ENCODE measurements at regions not wholly inside any gene's neighbourhood (a gene's known extent, or its start where the extent isn't known, plus 50 kb on each side); places are given as distances from the start of the nearest gene placed in this dataset.

GRCh38 chr7:22563032-22563501, 63.1 kb upstream of the STEAP1B start:
- H3K36me3 ChIP-seq (ENCODE audit: control insufficient read depth in 4 of 4, insufficient read depth in 3 of 4, low read depth in 1 of 4, low read length in 3 of 4), result no peaks in the 10 kb centered on the region
- no peak overlapping the region for H3K9ac ChIP-seq (ENCODE audit: low read depth in 1 of 2, low read length in 2 of 2)
- 18% methylated on average over 10 of the region's 10 CpGs for WGBS
- H3K9me3 ChIP-seq (ENCODE audit: control insufficient read depth in 4 of 4, low read length in 3 of 4), result no peaks in the 10 kb centered on the region
- H3K4me1 ChIP-seq (ENCODE audit: control insufficient read depth in 4 of 4, insufficient read depth in 4 of 4, low read length in 3 of 4), result peaks cover 8 to 23% (median 17%) of the 10 kb centered on the region in 4 donors
- no peak overlapping the region for H3K4me3 ChIP-seq (ENCODE audit: low read depth in 1 of 3, low read length in 3 of 3)
- peaks cover 0 to 2% (median 0%) of the 10 kb centered on the region in 4 donors for H3K27me3 ChIP-seq (ENCODE audit: control insufficient read depth in 4 of 4, insufficient read depth in 4 of 4, low read length in 3 of 4)
- H3K27ac ChIP-seq (ENCODE audit: low read depth in 1 of 2, low read length in 2 of 2), result no peak overlapping the region
- TF ChIP-seq, protein P1, sequence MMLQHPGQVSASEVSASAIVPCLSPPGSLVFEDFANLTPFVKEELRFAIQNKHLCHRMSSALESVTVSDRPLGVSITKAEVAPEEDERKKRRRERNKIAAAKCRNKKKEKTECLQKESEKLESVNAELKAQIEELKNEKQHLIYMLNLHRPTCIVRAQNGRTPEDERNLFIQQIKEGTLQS (IDR thresholded peaks at IDR 0.05), result no peak
- TF ChIP-seq HNF4A (conservative IDR thresholded peaks at IDR 0.05) (no peak), GABPA (IDR thresholded peaks at IDR 0.05 in 1 of 2, conservative IDR thresholded peaks at IDR 0.05 in 1 of 2) (no peak), HNF4G (IDR thresholded peaks at IDR 0.05) (no peak), RAD21 (IDR thresholded peaks at IDR 0.05) (no peak), SP1 (IDR thresholded peaks at IDR 0.05) (no peak), RXRA (IDR thresholded peaks at IDR 0.05) (no peak), EGR1 (IDR thresholded peaks at IDR 0.05; ENCODE audit: low read depth in 2 of 2) (no peak), NR2F2 (IDR thresholded peaks at IDR 0.05) (no peak), JUND (IDR thresholded peaks at IDR 0.05) (no peak), TAF1 (conservative IDR thresholded peaks at IDR 0.05) (no peak)
- TF ChIP-seq, protein P2, sequence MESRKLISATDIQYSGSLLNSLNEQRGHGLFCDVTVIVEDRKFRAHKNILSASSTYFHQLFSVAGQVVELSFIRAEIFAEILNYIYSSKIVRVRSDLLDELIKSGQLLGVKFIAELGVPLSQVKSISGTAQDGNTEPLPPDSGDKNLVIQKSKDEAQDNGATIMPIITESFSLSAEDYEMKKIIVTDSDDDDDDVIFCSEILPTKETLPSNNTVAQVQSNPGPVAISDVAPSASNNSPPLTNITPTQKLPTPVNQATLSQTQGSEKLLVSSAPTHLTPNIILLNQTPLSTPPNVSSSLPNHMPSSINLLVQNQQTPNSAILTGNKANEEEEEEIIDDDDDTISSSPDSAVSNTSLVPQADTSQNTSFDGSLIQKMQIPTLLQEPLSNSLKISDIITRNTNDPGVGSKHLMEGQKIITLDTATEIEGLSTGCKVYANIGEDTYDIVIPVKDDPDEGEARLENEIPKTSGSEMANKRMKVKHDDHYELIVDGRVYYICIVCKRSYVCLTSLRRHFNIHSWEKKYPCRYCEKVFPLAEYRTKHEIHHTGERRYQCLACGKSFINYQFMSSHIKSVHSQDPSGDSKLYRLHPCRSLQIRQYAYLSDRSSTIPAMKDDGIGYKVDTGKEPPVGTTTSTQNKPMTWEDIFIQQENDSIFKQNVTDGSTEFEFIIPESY (IDR thresholded peaks at IDR 0.05), result no peak
- TF ChIP-seq, protein P3, sequence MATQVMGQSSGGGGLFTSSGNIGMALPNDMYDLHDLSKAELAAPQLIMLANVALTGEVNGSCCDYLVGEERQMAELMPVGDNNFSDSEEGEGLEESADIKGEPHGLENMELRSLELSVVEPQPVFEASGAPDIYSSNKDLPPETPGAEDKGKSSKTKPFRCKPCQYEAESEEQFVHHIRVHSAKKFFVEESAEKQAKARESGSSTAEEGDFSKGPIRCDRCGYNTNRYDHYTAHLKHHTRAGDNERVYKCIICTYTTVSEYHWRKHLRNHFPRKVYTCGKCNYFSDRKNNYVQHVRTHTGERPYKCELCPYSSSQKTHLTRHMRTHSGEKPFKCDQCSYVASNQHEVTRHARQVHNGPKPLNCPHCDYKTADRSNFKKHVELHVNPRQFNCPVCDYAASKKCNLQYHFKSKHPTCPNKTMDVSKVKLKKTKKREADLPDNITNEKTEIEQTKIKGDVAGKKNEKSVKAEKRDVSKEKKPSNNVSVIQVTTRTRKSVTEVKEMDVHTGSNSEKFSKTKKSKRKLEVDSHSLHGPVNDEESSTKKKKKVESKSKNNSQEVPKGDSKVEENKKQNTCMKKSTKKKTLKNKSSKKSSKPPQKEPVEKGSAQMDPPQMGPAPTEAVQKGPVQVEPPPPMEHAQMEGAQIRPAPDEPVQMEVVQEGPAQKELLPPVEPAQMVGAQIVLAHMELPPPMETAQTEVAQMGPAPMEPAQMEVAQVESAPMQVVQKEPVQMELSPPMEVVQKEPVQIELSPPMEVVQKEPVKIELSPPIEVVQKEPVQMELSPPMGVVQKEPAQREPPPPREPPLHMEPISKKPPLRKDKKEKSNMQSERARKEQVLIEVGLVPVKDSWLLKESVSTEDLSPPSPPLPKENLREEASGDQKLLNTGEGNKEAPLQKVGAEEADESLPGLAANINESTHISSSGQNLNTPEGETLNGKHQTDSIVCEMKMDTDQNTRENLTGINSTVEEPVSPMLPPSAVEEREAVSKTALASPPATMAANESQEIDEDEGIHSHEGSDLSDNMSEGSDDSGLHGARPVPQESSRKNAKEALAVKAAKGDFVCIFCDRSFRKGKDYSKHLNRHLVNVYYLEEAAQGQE (IDR thresholded peaks at IDR 0.05), result no peak
- no peak for DNase-seq (ENCODE audit: low spot score)

DNA sequence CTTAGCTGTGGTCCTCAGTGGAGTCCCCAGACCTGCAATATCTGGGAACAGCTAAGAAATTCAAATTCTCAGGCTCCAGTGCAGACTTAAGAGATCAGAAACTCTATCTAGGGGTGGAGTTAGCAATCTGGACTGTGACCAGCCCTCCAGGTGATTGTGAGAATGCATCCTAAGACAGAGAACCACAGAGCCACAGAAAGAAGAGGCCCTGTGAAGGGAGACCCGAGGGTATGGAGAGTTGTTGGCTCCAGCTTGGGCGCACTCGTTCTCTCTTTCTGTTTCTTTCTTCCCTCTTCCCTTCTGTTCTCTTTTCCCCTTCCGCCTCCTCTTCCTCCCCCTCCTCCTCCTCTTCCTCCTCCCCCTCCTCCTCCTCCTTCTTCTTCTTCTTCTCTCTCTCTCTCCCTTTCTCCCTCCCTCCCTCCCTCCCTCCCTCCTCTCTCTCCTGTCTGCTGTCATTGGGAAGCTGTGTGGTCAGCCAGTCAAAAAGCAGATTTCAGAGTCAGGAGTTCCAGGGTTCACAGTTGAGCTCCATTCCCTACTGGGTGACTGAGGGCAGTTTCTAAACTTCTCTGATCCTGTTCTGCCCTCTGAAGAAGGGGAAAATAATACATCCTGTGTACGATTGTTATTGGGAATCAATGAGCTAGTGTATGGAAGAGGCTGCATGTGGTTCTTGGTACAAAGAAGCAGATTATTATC, 62.1 kb upstream of the STEAP1B start:
- no peak for DNase-seq (ENCODE audit: low spot score)
- no peak overlapping the region for H3K4me3 ChIP-seq (ENCODE audit: low read depth in 1 of 3, low read length in 3 of 3)
- TF ChIP-seq RXRA (IDR thresholded peaks at IDR 0.05), result no peak
- WGBS, result 66% methylated on average over 5 of the region's 5 CpGs
- no peaks in the 10 kb centered on the region for H3K36me3 ChIP-seq (ENCODE audit: control insufficient read depth in 4 of 4, insufficient read depth in 3 of 4, low read depth in 1 of 4, low read length in 3 of 4)
- H3K27ac ChIP-seq (ENCODE audit: low read depth in 1 of 2, low read length in 2 of 2), result no peak overlapping the region
- peaks cover 0 to 2% (median 0%) of the 10 kb centered on the region in 4 donors for H3K27me3 ChIP-seq (ENCODE audit: control insufficient read depth in 4 of 4, insufficient read depth in 4 of 4, low read length in 3 of 4)
- no peaks in the 10 kb centered on the region for H3K9me3 ChIP-seq (ENCODE audit: control insufficient read depth in 4 of 4, low read length in 3 of 4)
- H3K4me1 ChIP-seq (ENCODE audit: control insufficient read depth in 4 of 4, insufficient read depth in 4 of 4, low read length in 3 of 4), result peaks cover 8 to 23% (median 17%) of the 10 kb centered on the region in 4 donors
- no peak overlapping the region for H3K9ac ChIP-seq (ENCODE audit: low read depth in 1 of 2, low read length in 2 of 2)

All from liver (tissue), 7 donors.